ENCODE measurements at regions not wholly inside any gene's neighbourhood (a gene's known extent, or its start where the extent isn't known, plus 50 kb on each side); places are given as distances from the start of the nearest gene placed in this dataset.

DNA sequence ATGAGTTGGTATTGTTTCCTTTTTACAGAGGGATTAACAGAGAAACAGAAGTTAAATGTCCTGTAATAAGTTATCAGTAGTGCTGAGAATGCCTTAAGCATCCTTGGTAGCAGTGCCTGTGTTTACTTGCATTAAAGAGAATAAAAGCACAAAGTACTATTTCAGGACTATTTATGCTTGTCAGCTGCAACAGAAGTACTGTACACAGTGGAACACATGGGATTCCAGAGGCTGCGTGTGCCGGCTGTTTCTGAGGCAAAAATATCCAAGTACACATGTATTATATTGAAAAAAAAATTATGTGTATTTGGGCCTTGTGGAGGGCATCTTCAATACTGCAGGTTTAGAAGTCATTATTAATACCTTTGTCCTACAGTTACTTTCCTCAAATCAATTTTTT lies 58.2 kb upstream of the ACTBL2 start:
- no peak for DNase-seq
- Mint-ChIP-seq H3K27ac (ENCODE audit: unreplicated experiment) (no peak overlapping the region), H3K4me3 (ENCODE audit: unreplicated experiment) (no peak overlapping the region), H3K36me3 (ENCODE audit: insufficient read depth, unreplicated experiment) (no peaks in the 10 kb centered on the region), H3K9me3 (ENCODE audit: unreplicated experiment) (no peaks in the 10 kb centered on the region), H3K27me3 (ENCODE audit: insufficient read depth, unreplicated experiment) (peaks cover 13% of the 10 kb centered on the region), H3K4me1 (ENCODE audit: low read depth, unreplicated experiment) (no peaks in the 10 kb centered on the region)
- H3K36me3 ChIP-seq (ENCODE audit: control insufficient read depth, insufficient read depth, low read length) = no peaks in the 10 kb centered on the region
- H3K9me3 ChIP-seq = no peaks in the 10 kb centered on the region
- no peaks in the 10 kb centered on the region for H3K4me1 ChIP-seq
- ChIA-PET POLR2A (no interaction called here), CTCF (no interaction called here)
- intact Hi-C loops (cut with micrococcal nuclease; ENCODE audit: unreplicated experiment) = no loop called here
- no TSS peak for BruUV-seq (replicated peaks)
- TF ChIP-seq, protein P1, sequence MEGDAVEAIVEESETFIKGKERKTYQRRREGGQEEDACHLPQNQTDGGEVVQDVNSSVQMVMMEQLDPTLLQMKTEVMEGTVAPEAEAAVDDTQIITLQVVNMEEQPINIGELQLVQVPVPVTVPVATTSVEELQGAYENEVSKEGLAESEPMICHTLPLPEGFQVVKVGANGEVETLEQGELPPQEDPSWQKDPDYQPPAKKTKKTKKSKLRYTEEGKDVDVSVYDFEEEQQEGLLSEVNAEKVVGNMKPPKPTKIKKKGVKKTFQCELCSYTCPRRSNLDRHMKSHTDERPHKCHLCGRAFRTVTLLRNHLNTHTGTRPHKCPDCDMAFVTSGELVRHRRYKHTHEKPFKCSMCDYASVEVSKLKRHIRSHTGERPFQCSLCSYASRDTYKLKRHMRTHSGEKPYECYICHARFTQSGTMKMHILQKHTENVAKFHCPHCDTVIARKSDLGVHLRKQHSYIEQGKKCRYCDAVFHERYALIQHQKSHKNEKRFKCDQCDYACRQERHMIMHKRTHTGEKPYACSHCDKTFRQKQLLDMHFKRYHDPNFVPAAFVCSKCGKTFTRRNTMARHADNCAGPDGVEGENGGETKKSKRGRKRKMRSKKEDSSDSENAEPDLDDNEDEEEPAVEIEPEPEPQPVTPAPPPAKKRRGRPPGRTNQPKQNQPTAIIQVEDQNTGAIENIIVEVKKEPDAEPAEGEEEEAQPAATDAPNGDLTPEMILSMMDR (IDR thresholded peaks at IDR 0.05; ENCODE audit: insufficient read depth in 1 of 2, low read depth in 1 of 2, low read length in 1 of 2, severe bottlenecking in 1 of 2, unreplicated experiment in 1 of 2) = no peak
- H3K4me3 ChIP-seq (ENCODE audit: low read depth, low read length) = no peak overlapping the region
- no peaks in the 10 kb centered on the region for H3K27me3 ChIP-seq (replicated peaks; ENCODE audit: control insufficient read depth, insufficient read depth, low read length)

DNA sequence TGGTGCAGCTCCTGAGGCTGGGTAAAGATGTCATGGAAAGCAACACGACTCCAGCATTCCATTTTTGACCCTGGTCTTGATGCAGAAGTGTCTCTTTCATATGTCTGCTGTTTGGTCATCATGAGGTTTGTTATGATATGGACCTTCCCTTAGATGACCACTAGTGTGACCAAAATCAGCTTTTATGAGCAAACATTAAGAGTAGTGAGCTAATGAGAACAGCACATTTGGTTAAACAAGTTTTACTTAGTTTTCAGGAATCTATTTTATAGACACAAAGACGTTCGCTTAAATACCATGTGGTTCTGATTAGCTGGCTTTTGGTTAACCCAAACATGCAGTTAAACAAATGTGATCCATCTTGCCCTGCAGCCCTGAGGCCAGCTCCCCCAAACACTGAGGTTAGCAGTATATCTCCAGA lies 56.7 kb upstream of the ACTBL2 start:
- Histone ChIP-seq H3K9me3 (0 out of 2 replicates have a peak, but pooled peaks cover 3% of the 10 kb centered on the region), H3K27me3 (replicated peaks; ENCODE audit: control insufficient read depth, insufficient read depth, low read length) (no peaks in the 10 kb centered on the region), H3K4me1 (no peaks in the 10 kb centered on the region), H3K4me3 (ENCODE audit: low read depth, low read length) (no peak overlapping the region), H3K36me3 (ENCODE audit: control insufficient read depth, insufficient read depth, low read length) (no peaks in the 10 kb centered on the region)
- no peak for DNase-seq
- H3K36me3 Mint-ChIP-seq (ENCODE audit: insufficient read depth, unreplicated experiment) = no peaks in the 10 kb centered on the region
- TF ChIP-seq, protein P1 (IDR thresholded peaks at IDR 0.05; ENCODE audit: insufficient read depth in 1 of 2, low read depth in 1 of 2, low read length in 1 of 2, severe bottlenecking in 1 of 2, unreplicated experiment in 1 of 2) = no peak
- BruUV-seq (replicated peaks) = no TSS peak
- ChIA-PET CTCF (no interaction called here), POLR2A (no interaction called here)
- no peaks in the 10 kb centered on the region for H3K9me3 Mint-ChIP-seq (ENCODE audit: unreplicated experiment)
- no peak overlapping the region for H3K27ac Mint-ChIP-seq (ENCODE audit: unreplicated experiment)
- no peaks in the 10 kb centered on the region for H3K4me1 Mint-ChIP-seq (ENCODE audit: low read depth, unreplicated experiment)
- no peak overlapping the region for H3K4me3 Mint-ChIP-seq (ENCODE audit: unreplicated experiment)
- intact Hi-C loops (cut with micrococcal nuclease; ENCODE audit: unreplicated experiment) = no loop called here
- H3K27me3 Mint-ChIP-seq (ENCODE audit: insufficient read depth, unreplicated experiment) = peaks cover 6% of the 10 kb centered on the region

DNA sequence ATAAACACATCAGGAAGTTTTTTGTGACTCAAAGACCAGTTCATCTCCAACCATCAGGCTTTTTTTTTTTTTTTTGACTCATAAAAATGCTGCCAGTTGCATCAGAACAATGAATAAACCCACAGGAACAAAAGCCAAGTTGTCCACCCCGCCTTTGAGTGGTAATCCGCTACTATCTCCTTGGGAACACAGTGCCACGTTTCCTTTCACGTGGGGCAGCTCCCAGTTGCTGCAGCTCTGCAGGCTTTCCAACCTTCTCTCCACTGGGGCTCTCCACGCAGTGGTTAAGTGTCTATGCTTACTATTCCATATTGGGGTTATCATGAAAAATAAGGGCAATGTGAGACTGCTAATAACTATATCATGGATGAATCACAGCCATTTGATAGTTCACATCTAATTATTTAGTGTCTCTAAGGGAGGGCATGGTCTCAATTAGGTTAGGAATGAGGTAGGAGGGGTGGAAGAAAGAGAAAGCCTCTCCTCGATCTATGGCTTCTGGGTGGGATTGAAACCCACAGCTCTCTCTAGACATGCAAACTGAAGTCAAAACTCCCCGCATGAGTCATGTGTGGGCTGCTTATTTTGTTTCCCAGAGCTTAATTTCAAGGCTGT lies 55.8 kb upstream of the ACTBL2 start:
- no peak overlapping the region for H3K4me3 Mint-ChIP-seq (ENCODE audit: unreplicated experiment)
- H3K36me3 ChIP-seq (ENCODE audit: control insufficient read depth, insufficient read depth, low read length) = no peaks in the 10 kb centered on the region
- no peaks in the 10 kb centered on the region for H3K27me3 ChIP-seq (replicated peaks; ENCODE audit: control insufficient read depth, insufficient read depth, low read length)
- no peak overlapping the region for H3K4me3 ChIP-seq (ENCODE audit: low read depth, low read length)
- ChIA-PET CTCF (no interaction called here), POLR2A (no interaction called here)
- no TSS peak for BruUV-seq (replicated peaks)
- DNase-seq = no peak
- H3K4me1 ChIP-seq = no peaks in the 10 kb centered on the region
- H3K9me3 ChIP-seq = 0 out of 2 replicates have a peak, but pooled peaks cover 3% of the 10 kb centered on the region
- no peaks in the 10 kb centered on the region for H3K4me1 Mint-ChIP-seq (ENCODE audit: low read depth, unreplicated experiment)
- no peaks in the 10 kb centered on the region for H3K36me3 Mint-ChIP-seq (ENCODE audit: insufficient read depth, unreplicated experiment)
- H3K9me3 Mint-ChIP-seq (ENCODE audit: unreplicated experiment) = no peaks in the 10 kb centered on the region
- intact Hi-C loops (cut with micrococcal nuclease; ENCODE audit: unreplicated experiment) = no loop called here
- TF ChIP-seq, protein P1 (IDR thresholded peaks at IDR 0.05; ENCODE audit: insufficient read depth in 1 of 2, low read depth in 1 of 2, low read length in 1 of 2, severe bottlenecking in 1 of 2, unreplicated experiment in 1 of 2) = no peak
- peaks cover 6% of the 10 kb centered on the region for H3K27me3 Mint-ChIP-seq (ENCODE audit: insufficient read depth, unreplicated experiment)
- no peak overlapping the region for H3K27ac Mint-ChIP-seq (ENCODE audit: unreplicated experiment)
